Breast epithelium (tissue), 4 donors: ENCODE measurements at regions not wholly inside any gene's neighbourhood (a gene's known extent, or its start where the extent isn't known, plus 50 kb on each side); places are given as distances from the start of the nearest gene placed in this dataset.
"Not testable (repeated sequence)": the region's sequence is repeated elsewhere in the genome, so short reads cannot be mapped to it uniquely, and the experiment has no call there.

Source experiments
- DNase-seq, 2 donors: peaks; one replicate each; pipeline ENCODE4 v3.0.0-alpha.2; 2019; ENCODE audit warnings: low spot score in 2 of 2
- H3K27ac ChIP-seq, 2 donors: fragments of 200-600 bp; sonication (generic) in 1 of 2; one replicate each; pipeline ENCODE4 v1.5.1; 2016 to 2019; ENCODE audit warnings: mild to moderate bottlenecking in 1 of 2
- H3K27me3 ChIP-seq, 2 donors: fragments of 200-600 bp; sonication (generic) in 1 of 2; one replicate each; pipeline versions ENCODE4 v1.5.1 to v1.6.0; 2017 to 2019; ENCODE audit warnings: control low read depth in 1 of 2, mild to moderate bottlenecking in 1 of 2
- H3K36me3 ChIP-seq: fragments of 200-600 bp; one replicate; pipeline ENCODE4 v1.5.1; 2019
- H3K4me1 ChIP-seq, 2 donors: fragments of 200-600 bp; sonication (generic); one replicate each; pipeline ENCODE4 v1.5.1; 2016 to 2019; ENCODE audit warnings: control low read depth in 1 of 2
- H3K4me3 ChIP-seq, 3 donors: fragments of 200-600 bp; sonication (generic); 1 replicate in 2 of 3; 2 replicates in 1 of 3; pipeline ENCODE4 v1.5.1; 2016 to 2019; ENCODE audit warnings: mild to moderate bottlenecking in 3 of 3, moderate library complexity in 2 of 3
- H3K9me3 ChIP-seq, 2 donors: fragments of 200-600 bp; sonication (generic) in 1 of 2; one replicate each; pipeline ENCODE4 v1.5.1; 2016 to 2019; ENCODE audit warnings: control low read depth in 1 of 2
- CTCF ChIP-seq, 3 donors: fragments of 450-650 bp; IDR thresholded peaks; one replicate each; pipeline ENCODE4 v1.5.1; 2016 to 2017; ENCODE audit warnings: antibody characterized with exemption in 3 of 3, mild to moderate bottlenecking in 3 of 3, moderate library complexity in 3 of 3
- POLR2A ChIP-seq: fragments of 450-650 bp; IDR thresholded peaks from one replicate; pipeline ENCODE4 v1.6.1; 2016; ENCODE audit warnings: antibody characterized with exemption, mild to moderate bottlenecking, moderate library complexity
- POLR2AphosphoS5 ChIP-seq, 3 donors: sonication (generic); formaldehyde crosslinking; IDR thresholded peaks; one replicate each; pipeline ENCODE4 v1.6.1; 2017; ENCODE audit warnings: antibody characterized with exemption in 3 of 3
- intact Hi-C: fragments of 100-400 bp; cut with DNase I; formaldehyde crosslinking; loops from one replicate; pipeline ENCODE4 v1.15.1; 2023; ENCODE audit warnings: low total_unique reads

GRCh38 chr3:182331341-182331740 is 462.0 kb upstream of the ATP11B start:
- no peak for TF ChIP-seq CTCF (IDR thresholded peaks at IDR 0.05)
- TF ChIP-seq POLR2A: no peak
- TF ChIP-seq POLR2AphosphoS5 (IDR thresholded peaks at IDR 0.05): no peak
- DNase-seq: no peak
- Histone ChIP-seq H3K27ac (no peak overlapping the region), H3K9me3 (no peaks in the 10 kb centered on the region), H3K27me3 (no peaks in the 10 kb centered on the region), H3K4me3 (no peak overlapping the region), H3K36me3 (no peaks in the 10 kb centered on the region), H3K4me1 (no peaks in the 10 kb centered on the region)
- intact Hi-C loops: no loop called here

- no peaks in the 10 kb centered on the region for H3K27me3 ChIP-seq
- no peaks in the 10 kb centered on the region for H3K36me3 ChIP-seq
- H3K4me3 ChIP-seq: no peak overlapping the region
Measured at GRCh38 chr3:182342252-182342651, 451.1 kb upstream of the ATP11B start.

GRCh38 chr3:182344026-182344425 is 449.3 kb upstream of the ATP11B start:
- H3K27me3 ChIP-seq, H3K4me1 ChIP-seq, H3K9me3 ChIP-seq, H3K4me3 ChIP-seq, H3K36me3 ChIP-seq, intact Hi-C loops, H3K27ac ChIP-seq, DNase-seq: not testable (repeated sequence)

More at GRCh38 chr3:182342252-182342651, 451.1 kb upstream of the ATP11B start:
- intact Hi-C loops: no loop called here
- Histone ChIP-seq H3K27ac (no peak overlapping the region), H3K4me1 (no peaks in the 10 kb centered on the region), H3K9me3 (no peaks in the 10 kb centered on the region)
- TF ChIP-seq POLR2AphosphoS5 (IDR thresholded peaks at IDR 0.05): no peak
- no peak for DNase-seq

- intact Hi-C loops: no loop called here
- H3K9me3 ChIP-seq: no peaks in the 10 kb centered on the region
- H3K4me1 ChIP-seq: no peaks in the 10 kb centered on the region
- H3K27me3 ChIP-seq: no peaks in the 10 kb centered on the region
- no peaks in the 10 kb centered on the region for H3K36me3 ChIP-seq
- no peak overlapping the region for H3K27ac ChIP-seq
- TF ChIP-seq POLR2AphosphoS5 (IDR thresholded peaks at IDR 0.05) (no peak), CTCF (IDR thresholded peaks at IDR 0.05) (no peak), POLR2A (no peak)
- DNase-seq: no peak
- no peak overlapping the region for H3K4me3 ChIP-seq
Measured at GRCh38 chr3:182349051-182349450, 444.3 kb upstream of the ATP11B start.

GRCh38 chr3:182349951-182350517 is 443.3 kb upstream of the ATP11B start:
- no peaks in the 10 kb centered on the region for H3K27me3 ChIP-seq
- no peaks in the 10 kb centered on the region for H3K9me3 ChIP-seq
- no peak for TF ChIP-seq CTCF (IDR thresholded peaks at IDR 0.05)
- no peak for TF ChIP-seq POLR2AphosphoS5 (IDR thresholded peaks at IDR 0.05)
- no peak for TF ChIP-seq POLR2A
- no peaks in the 10 kb centered on the region for H3K4me1 ChIP-seq
- DNase-seq: no peak
- no peak overlapping the region for H3K27ac ChIP-seq
- no peak overlapping the region for H3K4me3 ChIP-seq
- no peaks in the 10 kb centered on the region for H3K36me3 ChIP-seq
- intact Hi-C loops: no loop called here

- Histone ChIP-seq H3K4me3 (no peak overlapping the region), H3K36me3 (no peaks in the 10 kb centered on the region), H3K9me3 (no peaks in the 10 kb centered on the region), H3K27me3 (no peaks in the 10 kb centered on the region), H3K27ac (no peak overlapping the region), H3K4me1 (no peaks in the 10 kb centered on the region)
- DNase-seq: no peak
- intact Hi-C loops: no loop called here
- TF ChIP-seq CTCF (IDR thresholded peaks at IDR 0.05) (no peak), POLR2AphosphoS5 (IDR thresholded peaks at IDR 0.05) (no peak), POLR2A (no peak)
Measured at GRCh38 chr3:182357928-182358327, 435.4 kb upstream of the ATP11B start.
